Caco-2 (cell line): ENCODE measurements at regions not wholly inside any gene's neighbourhood (a gene's known extent, or its start where the extent isn't known, plus 50 kb on each side); places are given as distances from the start of the nearest gene placed in this dataset.

Source experiments
- BruUV-seq: library from RNA; stranded (reverse); fragments of 400-500 nt; replicated peaks from 2 replicates; lab custom pipeline; 2021; lab: Mats Ljungman, UMichigan
- CTCF ChIA-PET: fragments of 300-600 bp; sonication (Branson Sonifier 250); formaldehyde crosslinking; loops from one replicate; lab custom pipeline; 2022; ENCODE audit warnings: antibody characterized with exemption; lab: Charles Lee
- POLR2A ChIA-PET: fragments of 300-600 bp; sonication (Branson Sonifier 250); formaldehyde crosslinking; loops from one replicate; lab custom pipeline; 2022; ENCODE audit warnings: antibody characterized with exemption; lab: Charles Lee
- DNase-seq, 2 experiments: peaks; one replicate each; pipeline versions ENCODE4 v3.0.0 to v3.0.0-alpha.2; 2020 to 2022
- H3K27me3 ChIP-seq: replicated peaks from 2 replicates; pipeline ENCODE4 v1.6.0; 2011; ENCODE audit warnings: low read length; ENCODE audit not compliant: control insufficient read depth, insufficient read depth
- H3K36me3 ChIP-seq: 2 replicates; pipeline ENCODE4 v1.5.1; 2011; ENCODE audit warnings: low read length; ENCODE audit not compliant: control insufficient read depth, insufficient read depth
- H3K4me1 ChIP-seq: fragments of 250-450 bp; sonication (Bioruptor Pico); 2 replicates; pipeline ENCODE4 v1.5.1; 2020; ENCODE audit warnings: mild to moderate bottlenecking
- H3K4me3 ChIP-seq: 2 replicates; pipeline ENCODE4 v1.5.1; 2011; ENCODE audit warnings: low read depth, mild to moderate bottlenecking, control low read depth, low read length
- H3K9me3 ChIP-seq: fragments of 250-450 bp; sonication (Bioruptor Pico); 2 replicates; pipeline ENCODE4 v1.5.1; 2020; ENCODE audit warnings: mild to moderate bottlenecking, moderate library complexity
- H3K27ac Mint-ChIP-seq: one replicate; pipeline ENCODE4 v1.8.0; 2022; ENCODE audit warnings: mixed read lengths; ENCODE audit not compliant: unreplicated experiment
- H3K27me3 Mint-ChIP-seq: one replicate; pipeline ENCODE4 v1.8.0; 2022; ENCODE audit warnings: mixed read lengths; ENCODE audit not compliant: insufficient read depth, unreplicated experiment
- H3K36me3 Mint-ChIP-seq: one replicate; pipeline ENCODE4 v1.8.0; 2022; ENCODE audit warnings: mild to moderate bottlenecking, mixed read lengths; ENCODE audit not compliant: insufficient read depth, unreplicated experiment
- H3K4me1 Mint-ChIP-seq: one replicate; pipeline ENCODE4 v1.8.0; 2022; ENCODE audit warnings: low read depth, mixed read lengths; ENCODE audit not compliant: unreplicated experiment
- H3K4me3 Mint-ChIP-seq: one replicate; pipeline ENCODE4 v1.8.0; 2022; ENCODE audit warnings: mild to moderate bottlenecking, moderate library complexity, mixed read lengths; ENCODE audit not compliant: unreplicated experiment
- H3K9me3 Mint-ChIP-seq: one replicate; pipeline ENCODE4 v1.8.0; 2022; ENCODE audit warnings: mixed read lengths; ENCODE audit not compliant: unreplicated experiment
- CTCF ChIP-seq, 2 experiments: fragments of 200-600 bp in 1 of 2; IDR thresholded peaks; 1 replicate in 1 of 2; 2 replicates in 1 of 2; pipeline versions ENCODE4 v1.5.1 to v1.8.0; 2011 to 2022; ENCODE audit warnings: antibody characterized with exemption in 1 of 2, control low read depth in 1 of 2, inconsistent platforms in 1 of 2, low read depth in 1 of 2, low read length in 1 of 2, mild to moderate bottlenecking in 1 of 2, moderate library complexity in 1 of 2; ENCODE audit not compliant: insufficient read depth in 1 of 2, severe bottlenecking in 1 of 2, unreplicated experiment in 1 of 2
- intact Hi-C: fragments of 100-400 bp; cut with micrococcal nuclease; formaldehyde crosslinking; loops from one replicate; pipeline ENCODE4 v1.10.0; 2022; ENCODE audit not compliant: unreplicated experiment

GRCh38 chr5:94010814-94011213, 269.4 kb upstream of the POU5F2 start:
- Mint-ChIP-seq H3K27ac (no peak overlapping the region), H3K4me1 (no peaks in the 10 kb centered on the region), H3K4me3 (no peak overlapping the region), H3K9me3 (peaks cover 22% of the 10 kb centered on the region), H3K27me3 (no peaks in the 10 kb centered on the region), H3K36me3 (no peaks in the 10 kb centered on the region)
- H3K4me1 ChIP-seq: no peaks in the 10 kb centered on the region
- H3K27me3 ChIP-seq: no peaks in the 10 kb centered on the region
- no peak overlapping the region for H3K4me3 ChIP-seq
- ChIA-PET CTCF (no interaction called here), POLR2A (no interaction called here)
- intact Hi-C loops: no loop called here
- no TSS peak for BruUV-seq
- no peak for TF ChIP-seq CTCF (IDR thresholded peaks at IDR 0.05; ENCODE audit: insufficient read depth in 1 of 2, low read depth in 1 of 2, low read length in 1 of 2, severe bottlenecking in 1 of 2, unreplicated experiment in 1 of 2)
- no peak for DNase-seq
- no peaks in the 10 kb centered on the region for H3K9me3 ChIP-seq
- H3K36me3 ChIP-seq: no peaks in the 10 kb centered on the region

GRCh38 chr5:94009161-94009560, 267.8 kb upstream of the POU5F2 start:
- intact Hi-C loops: no loop called here
- no peaks in the 10 kb centered on the region for H3K4me1 Mint-ChIP-seq
- no TSS peak for BruUV-seq

GRCh38 chr5:93998951-93999455, 257.6 kb upstream of the POU5F2 start:
- H3K36me3 ChIP-seq: no peaks in the 10 kb centered on the region
- H3K4me1 ChIP-seq: no peaks in the 10 kb centered on the region
- intact Hi-C loops: no loop called here
- no peaks in the 10 kb centered on the region for H3K27me3 Mint-ChIP-seq
- H3K36me3 Mint-ChIP-seq: no peaks in the 10 kb centered on the region
- peaks cover 13% of the 10 kb centered on the region for H3K9me3 ChIP-seq
- H3K9me3 Mint-ChIP-seq: peaks cover 27% of the 10 kb centered on the region
- no peaks in the 10 kb centered on the region for H3K4me1 Mint-ChIP-seq
- no peak for TF ChIP-seq CTCF (IDR thresholded peaks at IDR 0.05; ENCODE audit: insufficient read depth in 1 of 2, low read depth in 1 of 2, low read length in 1 of 2, severe bottlenecking in 1 of 2, unreplicated experiment in 1 of 2)
- H3K4me3 ChIP-seq: no peak overlapping the region
- H3K27me3 ChIP-seq: no peaks in the 10 kb centered on the region
- no peak for DNase-seq
- H3K4me3 Mint-ChIP-seq: no peak overlapping the region
- H3K27ac Mint-ChIP-seq: no peak overlapping the region
- POLR2A ChIA-PET: no interaction called here
- CTCF ChIA-PET: no interaction called here
- BruUV-seq: no TSS peak

More at GRCh38 chr5:94009161-94009560, 267.8 kb upstream of the POU5F2 start:
- H3K9me3 ChIP-seq: no peaks in the 10 kb centered on the region
- H3K36me3 Mint-ChIP-seq: no peaks in the 10 kb centered on the region
- no peak for DNase-seq
- H3K27me3 Mint-ChIP-seq: no peaks in the 10 kb centered on the region
- peaks cover 11% of the 10 kb centered on the region for H3K9me3 Mint-ChIP-seq
- CTCF ChIA-PET: no interaction called here
- H3K27ac Mint-ChIP-seq: no peak overlapping the region
- no peaks in the 10 kb centered on the region for H3K36me3 ChIP-seq
- no peak overlapping the region for H3K4me3 Mint-ChIP-seq
- H3K4me3 ChIP-seq: no peak overlapping the region
- POLR2A ChIA-PET: no interaction called here
- H3K4me1 ChIP-seq: no peaks in the 10 kb centered on the region
- no peaks in the 10 kb centered on the region for H3K27me3 ChIP-seq
- no peak for TF ChIP-seq CTCF (IDR thresholded peaks at IDR 0.05; ENCODE audit: insufficient read depth in 1 of 2, low read depth in 1 of 2, low read length in 1 of 2, severe bottlenecking in 1 of 2, unreplicated experiment in 1 of 2)
